ENCODE measurements at regions not wholly inside any gene's neighbourhood (a gene's known extent, or its start where the extent isn't known, plus 50 kb on each side); places are given as distances from the start of the nearest gene placed in this dataset.
A peak's percentile ranks its signal among the peaks of the same experiment; 100 is the strongest.
"Not testable (repeated sequence)": the region's sequence is repeated elsewhere in the genome, so short reads cannot be mapped to it uniquely, and the experiment has no call there.

DNA sequence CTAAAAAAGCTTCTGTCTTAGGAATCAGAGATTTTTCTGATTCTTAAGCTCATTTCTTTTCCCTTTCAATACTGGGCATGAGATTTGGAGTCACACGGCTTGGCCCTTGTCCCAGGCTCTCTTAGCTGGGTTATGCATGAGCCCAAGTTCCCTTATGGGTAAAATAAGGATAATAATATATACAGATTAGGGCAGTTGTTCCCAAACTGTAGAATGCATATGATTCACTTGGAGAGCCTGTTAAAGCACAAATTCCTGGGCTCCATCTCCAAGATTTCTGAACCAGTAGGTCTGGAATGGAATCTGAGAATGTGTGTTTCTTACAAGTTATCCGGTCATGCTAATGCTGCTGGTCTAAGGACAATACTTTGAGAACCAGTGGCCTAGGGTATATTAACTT, 154.0 kb downstream of the REEP3 start:
- DNase-seq: no peak

DNA sequence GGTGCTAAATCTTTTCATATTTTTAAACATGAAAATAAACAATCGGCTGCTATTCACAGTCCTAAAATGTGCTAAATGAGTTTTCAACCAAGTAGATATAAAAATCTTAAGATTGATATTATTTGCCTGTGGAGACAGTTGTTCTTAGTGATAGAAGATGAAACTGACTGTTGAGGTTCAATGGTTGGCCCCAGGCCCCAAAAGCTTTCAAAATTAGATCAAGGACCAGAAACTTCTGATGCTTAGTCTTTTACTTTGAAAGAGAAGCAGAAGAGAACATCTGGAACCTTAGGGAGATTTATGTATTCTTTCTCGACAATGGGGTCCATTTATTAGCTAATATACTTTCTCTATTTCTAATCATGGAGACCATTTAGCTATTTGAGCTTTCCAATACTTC, 155.8 kb downstream of the REEP3 start:
- DNase-seq: no peak

DNA sequence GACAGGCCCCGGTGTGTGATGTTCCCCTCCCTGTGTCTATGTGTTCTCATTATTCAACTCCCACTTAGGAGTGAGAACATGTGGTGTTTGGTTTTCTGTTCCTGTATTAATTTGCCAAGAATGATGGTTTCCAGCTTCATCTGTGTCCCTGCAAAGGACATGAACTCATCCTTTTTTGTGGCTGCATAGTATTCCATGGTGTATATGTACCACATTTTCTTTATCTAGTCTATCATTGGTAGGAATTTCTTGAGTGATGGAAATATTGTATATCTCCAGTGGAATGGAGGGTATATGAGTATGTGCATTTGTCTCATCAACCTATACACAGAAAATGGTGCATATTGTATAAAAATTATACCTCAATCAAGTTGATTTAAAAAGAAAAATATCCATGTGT, 159.3 kb downstream of the REEP3 start:
- DNase-seq: not testable (repeated sequence)

DNA sequence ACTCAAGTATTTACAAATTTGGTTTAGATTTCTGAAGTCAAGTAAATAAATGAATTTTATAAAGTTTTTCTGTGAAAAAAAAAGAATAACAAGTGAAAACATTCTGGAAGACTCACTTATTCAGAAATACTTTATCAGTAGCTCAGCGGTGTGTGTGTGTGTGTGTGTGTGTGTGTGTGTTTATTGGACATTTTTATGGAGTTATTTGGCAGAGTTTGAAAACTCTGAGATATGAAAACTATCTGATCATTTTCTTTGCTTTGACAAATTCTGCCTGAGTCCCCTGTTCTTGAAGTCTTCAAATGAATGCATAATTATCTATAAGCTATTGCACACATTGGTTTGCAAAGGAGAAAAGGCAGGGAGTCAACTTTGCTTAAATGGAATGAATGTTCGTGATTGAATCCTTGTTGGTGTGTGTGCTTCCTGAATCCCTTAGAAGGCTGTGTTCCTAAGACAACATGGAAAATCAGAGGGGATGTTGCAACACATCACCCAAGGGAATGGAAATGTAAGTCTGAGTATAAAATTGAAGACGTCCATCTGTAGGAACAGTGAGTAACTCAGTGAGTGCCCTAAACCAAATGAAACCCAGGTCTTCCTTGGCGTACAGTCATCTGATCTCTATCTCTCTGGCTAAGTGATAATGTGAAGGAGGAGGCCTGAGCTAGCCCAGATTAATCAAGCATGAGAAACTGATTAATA, 160.9 kb downstream of the REEP3 start:
- DNase-seq: no peak

DNA sequence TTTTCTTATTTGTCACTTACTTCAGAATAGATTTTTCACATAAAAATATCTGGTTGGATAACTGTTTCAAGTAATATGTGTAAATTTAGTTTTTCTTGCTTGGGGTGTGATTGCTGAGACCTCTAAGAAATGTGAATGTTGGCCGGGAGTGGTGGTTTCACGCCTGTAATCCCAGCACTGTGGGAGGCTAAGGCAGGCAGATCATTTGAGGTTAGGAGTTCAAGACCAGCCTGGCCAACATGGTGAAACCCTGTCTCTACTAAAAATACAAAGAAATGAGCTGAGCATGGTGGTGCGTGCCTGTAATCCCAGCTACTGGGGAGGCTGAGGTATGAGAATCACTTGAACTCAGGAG, 161.5 kb downstream of the REEP3 start:
- not testable (repeated sequence) for DNase-seq

DNA sequence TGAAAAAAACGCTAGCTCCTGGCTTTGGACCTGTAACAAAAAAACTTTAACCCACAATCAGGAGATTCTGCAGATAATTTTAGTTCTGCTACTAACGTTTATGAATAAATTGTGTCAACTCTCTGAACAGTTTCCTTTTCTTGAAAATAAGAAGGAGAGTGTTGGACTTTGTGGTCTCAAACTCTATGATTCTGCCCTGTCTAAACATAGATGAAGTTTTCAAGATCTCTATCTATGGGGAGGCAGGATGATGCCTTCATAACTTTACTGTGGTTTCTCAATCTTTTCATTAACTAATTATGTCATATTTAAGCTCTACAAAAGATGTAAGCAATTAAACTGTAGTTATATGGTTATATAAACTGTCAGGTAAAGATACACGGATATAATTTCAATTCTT, 162.0 kb downstream of the REEP3 start:
- no peak for DNase-seq

DNA sequence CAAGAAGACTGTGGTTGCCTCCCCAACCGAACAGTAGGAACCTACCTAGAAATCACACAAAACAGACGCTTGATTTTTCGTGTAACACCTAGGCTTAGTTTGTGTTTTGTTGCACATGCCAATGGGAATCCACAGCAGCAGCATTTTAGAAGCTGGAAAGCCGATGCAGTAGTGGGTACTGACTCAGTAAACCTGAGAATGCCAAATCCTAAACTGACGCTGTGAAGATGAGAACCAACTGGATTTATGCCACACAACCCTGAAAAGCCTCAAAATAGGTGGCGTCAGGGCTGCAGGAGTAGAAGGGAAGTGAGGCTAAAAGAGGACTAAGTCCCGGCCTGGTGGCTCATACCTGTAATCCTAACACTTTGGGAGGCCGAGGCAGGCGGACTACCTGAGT, 162.5 kb downstream of the REEP3 start:
- DNase-seq: no peak

DNA sequence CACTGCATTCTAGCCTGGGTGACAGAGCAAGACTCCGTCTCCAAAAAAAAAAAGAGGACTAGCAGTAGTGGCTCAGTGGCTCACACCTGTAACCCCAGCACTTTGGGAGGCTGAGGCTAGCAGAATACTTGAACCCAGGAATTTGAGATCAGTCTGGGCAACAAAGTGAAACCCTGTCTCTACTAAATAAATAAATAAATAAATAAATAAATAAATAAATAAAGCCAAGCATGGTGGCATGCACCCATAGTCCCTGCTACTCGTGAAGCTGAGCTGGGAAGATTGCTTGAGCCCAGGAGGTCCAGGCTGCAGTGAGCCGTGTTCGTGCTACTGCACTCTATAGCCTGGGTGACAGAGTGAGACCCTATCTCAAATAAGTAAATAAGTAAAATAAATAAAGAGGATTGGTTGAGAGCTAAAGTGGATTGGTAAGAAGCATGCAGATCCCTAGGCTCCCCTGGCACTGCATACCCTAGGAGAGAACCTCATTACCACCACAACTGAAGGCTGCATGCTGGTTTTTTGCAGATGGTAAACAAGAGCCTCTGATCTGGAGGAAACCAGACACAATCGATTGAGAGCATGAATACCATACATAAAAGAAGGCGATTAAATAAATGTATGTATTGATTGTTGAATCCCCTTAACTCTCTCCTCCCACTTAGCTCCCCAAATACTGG, 163.2 kb downstream of the REEP3 start:
- no peak for DNase-seq

DNA sequence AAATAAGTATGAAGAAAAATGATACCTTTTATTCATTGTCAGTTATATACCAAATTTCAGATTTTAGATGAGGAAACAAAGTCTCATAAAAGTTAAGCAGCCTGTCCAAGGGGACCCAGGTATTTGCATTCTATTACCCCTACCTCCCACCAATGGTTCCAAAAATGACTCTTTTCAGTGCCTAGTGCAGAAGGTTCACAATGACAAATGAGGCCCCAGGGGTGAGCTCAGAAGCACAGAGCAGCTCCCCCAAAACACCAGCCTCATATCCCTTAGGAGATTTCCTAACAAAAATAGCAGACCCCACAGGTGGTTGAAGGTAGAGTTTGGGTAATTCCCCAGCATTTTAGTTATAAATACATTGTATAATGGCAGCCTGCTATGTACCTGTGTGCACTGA, 168.6 kb downstream of the REEP3 start:
- no peak for DNase-seq

DNA sequence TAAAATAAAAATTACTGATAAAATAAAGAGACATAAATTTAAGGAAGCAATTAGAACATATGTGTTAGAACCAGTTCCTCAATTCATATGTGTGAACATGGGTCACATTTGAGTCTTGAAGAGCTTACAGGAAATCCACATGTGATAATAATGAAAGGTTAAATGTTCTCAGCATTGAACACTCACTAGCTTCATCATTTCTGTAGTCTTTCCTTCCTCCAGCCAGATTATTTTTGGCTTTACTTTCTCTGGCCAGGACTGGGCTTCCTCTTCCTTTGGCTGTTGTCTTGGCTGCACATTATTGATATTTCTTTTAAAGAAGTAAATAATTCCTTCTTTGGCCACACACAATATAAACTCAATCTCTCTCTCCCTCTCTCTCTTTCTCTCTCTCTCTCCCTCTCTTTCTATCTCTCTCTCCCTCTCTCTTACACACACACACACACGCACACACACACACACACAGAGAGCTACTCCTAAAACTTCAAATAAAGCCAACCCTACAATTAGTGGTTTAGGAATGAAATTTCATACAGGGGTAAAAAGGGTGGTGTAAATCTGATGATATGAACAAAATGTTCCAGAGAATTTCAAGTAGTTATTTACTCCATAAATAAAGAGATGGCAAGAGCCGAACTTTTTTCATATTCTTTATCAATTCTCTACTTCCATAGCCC, 171.2 kb downstream of the REEP3 start:
- no peak for DNase-seq

DNA sequence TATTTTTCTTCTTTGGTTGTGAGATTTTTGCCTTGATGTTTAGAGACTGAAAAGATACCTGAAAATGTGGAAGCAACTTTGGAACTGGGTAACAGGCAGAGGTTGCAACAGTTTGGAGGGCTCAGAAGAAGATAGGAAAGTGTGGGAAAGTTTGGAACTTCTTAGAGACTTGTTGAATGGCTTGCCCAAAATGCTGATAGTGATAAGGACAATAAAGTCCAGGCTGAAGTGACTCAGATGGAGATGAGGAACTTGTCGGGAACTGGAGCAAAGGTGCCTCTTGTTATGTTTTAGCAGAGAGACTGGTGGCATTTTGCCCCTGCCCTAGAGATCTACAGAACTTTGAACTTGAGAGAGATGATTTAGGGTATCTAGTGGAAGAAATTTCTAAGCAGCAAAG, 171.8 kb downstream of the REEP3 start:
- not testable (repeated sequence) for DNase-seq

DNA sequence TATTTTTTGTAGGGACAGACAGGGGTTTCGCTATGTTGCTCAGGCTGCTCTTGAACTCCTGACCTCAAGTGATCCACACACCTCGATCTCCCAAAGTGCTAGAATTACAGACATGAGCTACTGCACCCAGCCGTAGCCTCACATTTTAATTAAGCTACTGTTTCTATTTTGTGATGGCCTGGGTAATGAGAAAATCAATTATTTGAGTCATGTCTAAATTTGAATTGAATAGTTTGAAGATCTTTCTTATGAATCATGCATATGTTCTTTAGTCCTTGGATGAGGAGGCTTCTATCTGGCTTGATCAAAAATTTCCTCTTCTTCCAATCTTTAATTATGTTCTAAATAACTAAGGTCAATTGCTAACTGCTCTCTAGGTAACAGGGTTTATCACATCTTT, 175.0 kb downstream of the REEP3 start:
- no peak for DNase-seq

DNA sequence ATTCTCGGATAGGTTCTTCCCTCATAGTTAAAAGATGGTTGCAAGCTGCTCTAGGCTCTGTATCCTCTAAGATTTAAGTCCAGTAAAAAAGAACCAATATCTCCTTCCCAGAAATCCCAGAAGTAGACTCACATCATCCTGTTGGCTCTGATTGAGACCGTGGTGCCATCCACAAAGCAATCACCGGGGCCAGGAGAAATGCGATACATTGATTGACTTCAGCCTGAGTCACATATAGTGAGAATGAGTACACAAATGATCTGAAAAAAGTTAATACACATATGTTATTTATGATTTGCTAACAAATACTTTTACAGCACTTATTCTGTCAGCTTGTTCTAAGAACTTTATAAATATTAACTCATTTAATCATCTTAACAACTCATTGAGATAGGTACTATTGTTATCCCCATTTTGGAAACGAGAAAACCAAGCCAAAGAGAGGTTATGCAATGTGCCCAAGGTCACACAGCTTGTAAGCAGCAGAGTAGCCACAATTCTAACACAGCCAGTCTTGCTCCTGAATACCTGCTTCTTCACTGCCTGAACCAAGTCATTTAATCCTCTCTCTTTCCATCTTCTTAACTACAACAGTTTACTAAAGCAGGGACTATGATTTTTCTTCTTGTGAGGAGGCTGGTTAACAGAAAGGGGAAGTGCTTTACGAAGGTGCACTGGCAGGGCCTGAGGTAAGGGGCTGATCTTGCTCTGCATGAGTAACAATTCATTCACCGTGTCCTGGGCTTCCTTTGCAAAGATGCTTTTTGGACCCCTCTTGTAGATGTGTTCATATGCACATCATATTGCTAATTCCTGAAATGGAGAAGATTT, 177.0 kb downstream of the REEP3 start:
- DNase-seq: no peak

DNA sequence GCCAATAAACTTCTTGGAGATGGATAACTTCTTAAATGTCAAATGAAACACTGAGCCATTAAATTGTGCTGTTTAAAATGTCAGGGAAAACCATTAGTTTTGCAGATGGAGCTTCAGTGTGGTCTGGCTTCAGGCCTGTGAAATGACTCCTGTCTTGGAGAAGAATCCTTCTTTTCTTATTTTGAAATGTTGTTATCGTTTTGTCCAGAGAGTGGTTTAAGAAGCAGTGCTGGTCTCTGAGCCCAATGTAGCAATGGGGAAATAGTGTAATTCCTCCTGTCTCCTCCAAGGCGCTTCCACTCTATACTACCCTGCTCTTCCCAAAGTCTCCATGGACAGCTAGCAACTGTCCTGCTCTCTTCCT, 177.6 kb downstream of the REEP3 start:
- DNase-seq: no peak

DNA sequence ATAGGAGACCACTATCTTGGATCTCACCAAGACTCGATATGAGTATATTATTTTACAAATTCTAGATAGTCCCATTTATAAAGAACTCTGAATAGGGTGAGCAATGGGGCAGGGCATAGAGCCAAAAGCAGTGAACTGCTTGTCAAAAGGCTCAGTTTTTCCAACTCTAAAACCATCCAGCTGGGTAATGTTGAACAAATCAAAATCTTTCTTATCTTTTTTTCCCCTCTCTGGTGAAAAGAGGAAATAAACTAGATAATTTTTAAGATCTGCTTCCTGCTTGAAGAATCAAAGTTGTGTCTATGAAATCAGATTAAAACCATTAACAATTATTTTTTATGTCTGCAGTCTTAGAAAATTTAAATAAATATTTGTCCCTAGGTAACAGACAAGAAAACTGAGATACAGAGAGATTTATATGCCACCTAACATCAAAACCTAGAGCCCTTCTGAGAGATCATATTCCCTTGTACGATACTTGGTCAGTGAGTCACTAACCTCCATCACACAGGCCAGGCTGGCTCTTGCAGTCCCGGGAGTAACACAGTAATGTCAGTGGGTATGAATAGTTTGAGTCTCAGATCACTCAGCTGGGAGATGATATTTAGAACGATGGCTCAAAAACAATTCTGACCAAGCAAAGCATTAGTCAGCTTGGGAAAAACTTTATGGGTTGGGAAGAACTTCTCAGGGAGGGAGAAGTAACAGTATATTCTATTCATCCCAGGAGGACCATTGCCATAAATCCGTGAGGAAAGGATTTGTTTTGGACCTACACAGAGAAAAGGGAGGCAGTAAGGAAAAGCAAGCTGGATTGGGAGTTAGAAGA, 178.8 kb downstream of the REEP3 start:
- no peak for DNase-seq

DNA sequence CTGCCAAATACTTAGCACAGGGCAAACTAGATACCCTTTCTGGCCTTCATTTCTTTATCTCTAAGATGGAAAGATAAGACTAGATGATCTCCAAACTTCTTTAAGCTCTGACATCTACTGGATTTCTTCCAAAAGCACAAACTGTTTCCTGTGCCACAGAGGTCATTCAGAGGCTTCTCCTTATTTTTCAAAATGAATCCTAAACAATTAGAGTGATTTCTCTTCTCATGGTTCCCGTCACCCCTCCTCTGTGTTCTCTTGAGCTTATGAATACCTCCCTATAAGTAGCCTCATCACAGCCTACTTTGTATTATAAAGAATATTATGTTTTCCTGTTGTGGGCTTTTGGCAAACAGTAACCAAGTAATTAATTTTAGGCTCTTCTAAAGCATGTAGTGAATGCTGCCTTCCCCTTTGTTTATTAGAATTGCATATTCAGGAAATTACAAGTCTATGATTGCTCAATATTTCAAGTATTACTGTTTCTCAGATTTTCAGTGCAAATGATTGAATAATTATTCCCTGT, 179.5 kb downstream of the REEP3 start:
- no peak for DNase-seq

DNA sequence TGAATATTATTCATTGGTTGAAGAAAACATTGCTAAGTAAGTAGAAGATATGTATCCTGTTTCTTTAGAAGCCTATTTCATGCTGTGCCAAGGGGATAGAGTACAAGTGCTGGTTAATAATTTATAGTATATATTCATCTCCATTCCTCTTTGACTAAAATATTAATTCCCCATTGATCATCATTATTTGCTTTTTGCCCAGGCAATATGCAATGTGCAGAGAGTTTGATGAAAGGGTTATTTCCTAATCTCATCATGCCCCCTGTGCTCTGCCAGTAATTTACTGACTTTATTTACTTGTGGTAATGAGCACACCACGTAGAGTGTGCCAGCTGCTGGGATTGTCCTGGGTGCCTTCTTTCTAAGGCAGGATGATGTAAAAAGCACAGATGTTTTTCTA, 180.9 kb downstream of the REEP3 start:
- peak; percentile 57 for DNase-seq

DNA sequence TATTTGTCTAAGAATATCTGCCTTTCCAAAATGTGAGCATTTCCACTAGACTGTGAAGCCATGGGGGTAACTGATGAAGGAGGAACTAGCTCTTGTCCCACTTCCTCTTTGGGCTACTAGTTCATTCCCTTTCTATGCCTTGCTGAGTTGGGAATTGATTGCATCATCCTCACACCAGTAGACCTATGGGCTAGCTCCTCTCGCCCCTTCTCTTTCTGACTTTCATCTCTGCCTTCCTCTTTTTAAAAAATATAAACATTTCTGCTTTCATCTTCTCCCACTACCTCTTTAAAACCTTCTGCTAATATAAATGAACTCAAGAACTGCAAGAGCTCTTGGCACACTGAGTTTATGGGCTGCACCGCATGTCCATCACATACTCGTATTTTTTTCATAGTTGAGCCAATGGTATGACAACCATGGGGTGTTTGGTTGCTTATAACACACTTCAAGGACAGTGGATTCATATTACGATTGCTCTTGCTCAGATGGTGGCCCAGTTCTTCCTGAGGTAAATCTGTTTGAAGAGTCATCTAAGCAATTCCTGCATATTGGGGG, 182.0 kb downstream of the REEP3 start:
- peak; percentile 69 for DNase-seq

DNA sequence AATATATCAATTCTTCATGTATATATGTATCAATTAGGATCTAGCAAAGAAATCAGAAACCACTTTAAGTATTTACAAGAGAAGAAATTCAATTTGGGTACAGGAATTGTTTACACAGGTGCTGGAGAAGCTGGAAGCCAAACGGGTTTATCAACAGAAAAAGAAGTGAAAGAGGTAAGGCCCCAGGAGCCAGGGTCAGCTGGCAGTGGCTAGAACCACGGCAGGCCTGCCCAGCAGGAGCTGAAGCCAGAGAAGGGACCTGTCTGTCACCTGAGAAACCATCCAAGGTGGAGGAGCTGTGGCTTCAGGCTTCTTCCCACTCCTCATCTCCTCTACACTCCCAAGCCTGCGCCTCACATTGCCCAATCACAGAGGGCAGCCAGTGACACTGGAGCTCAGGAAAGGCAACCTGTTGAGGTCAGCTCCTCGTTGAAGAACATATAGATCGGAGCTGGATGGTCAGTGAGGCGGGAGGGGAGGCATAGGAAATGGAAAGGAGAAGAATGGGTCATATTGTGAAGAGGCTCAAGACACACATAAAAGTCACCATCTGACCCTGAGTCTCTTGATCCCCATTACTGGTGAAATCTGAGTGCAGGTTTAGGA, 182.6 kb downstream of the REEP3 start:
- peak; percentile 38 for DNase-seq

DNA sequence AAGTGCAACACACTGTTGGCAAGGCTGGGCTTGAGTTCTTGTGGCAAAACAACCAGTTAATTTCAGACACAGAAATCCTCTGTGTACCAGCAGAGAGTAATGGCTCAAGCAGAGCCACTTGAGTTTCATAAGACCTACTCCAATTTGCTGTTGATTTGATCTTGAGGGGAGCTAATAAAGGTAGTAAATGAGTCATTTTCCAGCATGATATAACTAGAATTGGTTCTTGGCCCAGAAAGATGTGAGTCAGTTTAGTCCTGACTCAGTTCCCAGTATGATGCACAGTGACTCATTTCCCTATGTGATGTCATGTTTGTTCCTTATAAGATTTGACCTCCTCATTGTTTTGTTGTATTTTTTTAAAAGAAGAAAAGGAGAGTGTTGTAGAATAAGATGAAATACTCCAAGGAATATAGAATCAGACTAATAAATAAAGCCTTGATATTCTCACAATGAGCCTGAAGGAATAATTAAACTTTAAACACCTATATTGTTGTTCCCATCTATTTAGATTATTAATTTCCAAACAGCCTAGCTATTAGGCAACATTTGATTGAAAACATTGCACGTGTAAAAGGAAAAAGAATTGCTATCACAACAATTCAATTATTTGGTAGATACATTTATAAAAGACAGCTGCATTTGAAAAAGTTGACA, 186.2 kb downstream of the REEP3 start:
- peak; percentile 69 for DNase-seq

DNA sequence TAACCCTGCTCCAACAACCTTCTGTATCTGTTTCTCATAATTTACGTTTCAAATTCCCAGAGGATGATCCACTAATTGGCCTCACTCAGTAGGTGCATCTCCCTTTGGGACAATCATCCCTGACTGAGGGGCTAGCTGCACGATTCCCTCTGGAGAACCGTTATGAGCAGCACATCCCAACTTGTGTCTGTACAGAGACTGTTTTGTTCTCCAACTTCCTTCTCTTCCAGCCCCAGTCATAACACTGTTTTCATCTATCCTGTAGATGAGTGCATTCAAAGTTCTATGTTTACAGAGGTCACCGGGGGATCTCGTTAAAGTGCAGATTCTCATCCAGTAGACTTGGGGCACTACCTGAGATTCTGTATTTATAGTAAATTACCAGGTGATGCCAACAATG, 187.2 kb downstream of the REEP3 start:
- no peak for DNase-seq
